Activated CD4-positive, alpha-beta memory T cell treated with anti-CD3 and anti-CD28 coated beads for 36 hours (primary cell): ENCODE measurements at regions not wholly inside any gene's neighbourhood (a gene's known extent, or its start where the extent isn't known, plus 50 kb on each side); places are given as distances from the start of the nearest gene placed in this dataset.
"Not testable (repeated sequence)": the region's sequence is repeated elsewhere in the genome, so short reads cannot be mapped to it uniquely, and the experiment has no call there.

Source experiments
- CTCF ChIA-PET: fragments of 350-600 bp; sonication (Branson Sonifier 250); formaldehyde crosslinking; loops from one replicate; lab custom pipeline; 2021; ENCODE audit warnings: antibody characterized with exemption, inconsistent platforms; lab: Charles Lee
- POLR2A ChIA-PET: fragments of 350-600 bp; sonication (Branson Sonifier 250); formaldehyde crosslinking; loops from one replicate; lab custom pipeline; 2021; ENCODE audit warnings: antibody characterized with exemption; lab: Charles Lee
- DNase-seq: peaks from one replicate; pipeline ENCODE4 v3.0.0-alpha.2; 2020
- H3K27ac Mint-ChIP-seq: one replicate; pipeline ENCODE4 v1.8.0; 2021; ENCODE audit warnings: mixed read lengths
- H3K27me3 Mint-ChIP-seq: one replicate; pipeline ENCODE4 v1.8.0; 2021; ENCODE audit warnings: mixed read lengths
- H3K36me3 Mint-ChIP-seq: one replicate; pipeline ENCODE4 v1.8.0; 2021; ENCODE audit warnings: mixed read lengths
- H3K4me1 Mint-ChIP-seq: one replicate; pipeline ENCODE4 v1.8.0; 2021; ENCODE audit warnings: low read depth, mixed read lengths
- H3K4me3 Mint-ChIP-seq: one replicate; pipeline ENCODE4 v1.8.0; 2021; ENCODE audit warnings: mild to moderate bottlenecking, mixed read lengths
- H3K9me3 Mint-ChIP-seq: one replicate; pipeline ENCODE4 v1.8.0; 2021; ENCODE audit warnings: mixed read lengths
- intact Hi-C: fragments of 100-400 bp; cut with micrococcal nuclease; formaldehyde crosslinking; loops from one replicate; pipeline ENCODE4 v1.15.1; 2023

DNA sequence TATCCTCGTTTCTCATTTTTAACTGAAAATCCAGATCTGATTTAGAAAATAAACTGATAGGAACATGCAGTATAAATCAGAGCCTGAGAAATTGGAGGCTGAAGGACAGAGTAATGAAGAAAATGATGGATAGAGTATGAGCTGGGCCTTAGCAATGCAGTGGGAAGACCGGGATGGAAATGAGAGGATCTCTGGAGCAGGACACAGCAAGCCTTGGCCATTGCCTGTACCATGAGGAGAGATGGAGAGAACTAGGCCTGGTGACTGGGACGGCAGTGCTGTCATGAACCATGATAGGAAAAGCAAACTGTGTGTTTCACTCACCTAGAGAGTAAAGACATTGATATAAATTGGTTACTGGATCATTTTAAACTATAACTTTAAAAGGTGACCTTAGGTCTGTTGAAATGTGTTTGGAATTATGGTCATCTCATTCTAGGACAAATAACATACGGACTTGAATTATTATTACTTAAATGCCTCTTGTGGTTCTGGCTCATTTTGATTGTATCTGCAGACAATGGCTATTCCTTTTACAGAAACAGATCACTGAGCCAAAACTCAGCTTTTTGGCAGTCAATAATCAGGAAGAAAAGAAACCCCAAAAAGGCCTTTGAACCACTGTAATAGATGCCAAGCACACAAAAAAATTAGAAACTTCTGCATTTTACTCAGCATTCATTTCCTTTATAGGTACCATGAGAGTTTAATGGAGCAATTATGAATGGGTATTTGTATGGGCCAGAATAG, 251.9 kb upstream of the PRKD1 start:
- no peak for DNase-seq
- no peak overlapping the region for H3K27ac Mint-ChIP-seq
- CTCF ChIA-PET = no interaction called here
- no peaks in the 10 kb centered on the region for H3K4me1 Mint-ChIP-seq
- H3K9me3 Mint-ChIP-seq = no peaks in the 10 kb centered on the region
- no peak overlapping the region for H3K4me3 Mint-ChIP-seq
- intact Hi-C loops = no loop called here
- POLR2A ChIA-PET = no interaction called here
- H3K27me3 Mint-ChIP-seq = no peaks in the 10 kb centered on the region
- H3K36me3 Mint-ChIP-seq = no peaks in the 10 kb centered on the region

DNA sequence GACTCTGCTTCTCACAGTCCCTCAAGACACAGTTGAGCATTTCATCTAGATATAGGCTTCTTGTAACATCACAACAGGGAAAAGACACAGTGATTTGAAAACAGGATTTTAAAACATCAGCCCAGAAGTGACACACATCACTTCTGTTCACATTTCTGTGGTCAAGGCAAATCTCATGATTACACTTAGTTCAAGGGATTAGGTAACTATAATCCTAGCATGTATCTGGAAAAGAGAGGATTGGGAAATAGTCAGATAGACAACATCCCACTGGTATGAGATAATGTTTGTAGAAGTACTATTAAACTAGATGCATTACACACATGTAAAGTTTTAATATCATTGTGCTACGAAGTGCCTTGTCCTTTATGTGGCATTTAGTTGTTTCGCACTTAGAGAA, 252.6 kb upstream of the PRKD1 start:
- ChIA-PET CTCF (no interaction called here), POLR2A (no interaction called here)
- intact Hi-C loops = no loop called here
- no peaks in the 10 kb centered on the region for H3K9me3 Mint-ChIP-seq
- H3K4me3 Mint-ChIP-seq = no peak overlapping the region
- H3K4me1 Mint-ChIP-seq = no peaks in the 10 kb centered on the region
- H3K27me3 Mint-ChIP-seq = no peaks in the 10 kb centered on the region
- H3K36me3 Mint-ChIP-seq = no peaks in the 10 kb centered on the region
- no peak for DNase-seq
- H3K27ac Mint-ChIP-seq = no peak overlapping the region

DNA sequence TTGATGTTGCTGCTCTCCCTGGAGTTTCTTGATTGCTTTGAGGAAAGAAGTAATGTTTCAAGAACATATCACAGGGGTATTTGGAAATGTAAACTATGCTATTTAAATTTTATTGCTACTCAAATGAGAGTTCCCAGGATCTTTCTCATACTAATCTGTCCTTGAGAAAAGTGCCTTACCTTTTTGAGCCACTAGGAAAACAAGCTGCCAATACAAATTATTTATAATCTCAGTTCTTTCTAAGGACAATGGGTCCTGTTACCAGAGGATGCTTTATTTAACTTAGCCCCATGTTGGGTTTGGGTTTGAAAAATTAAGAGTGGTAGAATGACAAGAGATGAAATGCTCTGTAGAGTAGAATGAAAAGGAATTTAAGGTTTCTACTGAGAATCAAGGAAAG, 258.2 kb upstream of the PRKD1 start:
- Mint-ChIP-seq H3K4me3 (no peak overlapping the region), H3K4me1 (no peaks in the 10 kb centered on the region)
- POLR2A ChIA-PET = no interaction called here

DNA sequence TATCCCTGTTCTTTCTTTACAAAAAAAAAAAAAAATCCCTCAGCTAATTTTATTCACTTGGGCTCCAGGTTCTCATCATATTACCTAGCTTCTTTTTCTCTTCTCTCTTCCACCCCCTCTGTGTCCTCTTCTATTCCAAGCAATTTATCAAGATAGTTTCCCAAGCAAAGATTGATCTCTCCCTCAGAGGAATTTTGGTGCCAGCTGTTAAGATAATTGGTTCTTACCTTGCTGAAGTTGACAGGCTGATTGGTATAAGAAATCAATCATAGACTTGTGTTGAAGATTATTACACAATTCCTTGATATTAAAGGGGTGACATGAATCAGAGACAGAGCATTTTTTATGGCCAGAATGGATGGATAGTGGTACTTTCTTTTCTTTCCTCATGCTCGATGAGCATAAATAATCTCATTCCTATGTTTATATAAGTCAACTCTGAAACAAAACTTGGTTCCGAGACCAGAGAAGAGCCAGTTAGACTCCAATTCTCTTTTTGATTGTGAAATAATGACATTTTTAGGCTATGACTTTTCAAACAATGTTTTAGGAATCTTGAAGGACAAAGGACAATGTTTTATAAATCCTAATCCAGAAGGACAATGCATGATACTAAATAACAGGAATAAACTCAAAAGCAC, 264.1 kb upstream of the PRKD1 start:
- H3K4me3 Mint-ChIP-seq = no peak overlapping the region
- H3K4me1 Mint-ChIP-seq = no peaks in the 10 kb centered on the region
- H3K9me3 Mint-ChIP-seq = no peaks in the 10 kb centered on the region
- H3K27me3 Mint-ChIP-seq = no peaks in the 10 kb centered on the region
- DNase-seq = no peak
- intact Hi-C loops = no loop called here
- H3K27ac Mint-ChIP-seq = no peak overlapping the region
- POLR2A ChIA-PET = no interaction called here
- H3K36me3 Mint-ChIP-seq = no peaks in the 10 kb centered on the region
- CTCF ChIA-PET = no interaction called here

More for the DNA sequence above, 258.2 kb upstream of the PRKD1 start:
- Mint-ChIP-seq H3K9me3 (no peaks in the 10 kb centered on the region), H3K36me3 (no peaks in the 10 kb centered on the region), H3K27me3 (no peaks in the 10 kb centered on the region), H3K27ac (no peak overlapping the region)
- intact Hi-C loops = no loop called here
- CTCF ChIA-PET = interaction anchor here (1.6 kb wide), 1 partner anchor 85 kb away, joined by 5 read pairs; no protein-coding TSS in a partner anchor
- DNase-seq = no peak

DNA sequence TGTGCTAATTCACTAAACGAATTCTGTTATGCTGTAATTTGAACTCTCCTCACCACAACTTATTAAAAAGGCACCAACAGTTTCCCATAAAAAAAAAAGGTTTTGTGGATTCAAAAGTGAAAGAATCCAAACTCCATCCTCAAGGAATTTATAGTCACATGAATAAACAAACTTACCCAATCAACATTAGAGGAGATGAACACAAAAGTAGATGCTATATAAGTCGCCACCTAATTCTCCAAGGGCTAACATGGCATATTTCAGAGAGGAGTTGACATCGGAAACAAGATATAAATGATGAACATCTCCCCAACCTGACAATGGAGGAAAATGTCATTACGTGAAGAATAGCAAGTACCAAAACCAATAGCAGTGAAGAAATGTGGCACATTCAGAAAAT, 265.5 kb upstream of the PRKD1 start:
- ChIA-PET CTCF (no interaction called here), POLR2A (no interaction called here)
- H3K4me1 Mint-ChIP-seq = no peaks in the 10 kb centered on the region
- no peaks in the 10 kb centered on the region for H3K27me3 Mint-ChIP-seq
- no peaks in the 10 kb centered on the region for H3K9me3 Mint-ChIP-seq
- H3K27ac Mint-ChIP-seq = no peak overlapping the region
- no peaks in the 10 kb centered on the region for H3K36me3 Mint-ChIP-seq
- no peak for DNase-seq
- intact Hi-C loops = no loop called here
- H3K4me3 Mint-ChIP-seq = no peak overlapping the region

DNA sequence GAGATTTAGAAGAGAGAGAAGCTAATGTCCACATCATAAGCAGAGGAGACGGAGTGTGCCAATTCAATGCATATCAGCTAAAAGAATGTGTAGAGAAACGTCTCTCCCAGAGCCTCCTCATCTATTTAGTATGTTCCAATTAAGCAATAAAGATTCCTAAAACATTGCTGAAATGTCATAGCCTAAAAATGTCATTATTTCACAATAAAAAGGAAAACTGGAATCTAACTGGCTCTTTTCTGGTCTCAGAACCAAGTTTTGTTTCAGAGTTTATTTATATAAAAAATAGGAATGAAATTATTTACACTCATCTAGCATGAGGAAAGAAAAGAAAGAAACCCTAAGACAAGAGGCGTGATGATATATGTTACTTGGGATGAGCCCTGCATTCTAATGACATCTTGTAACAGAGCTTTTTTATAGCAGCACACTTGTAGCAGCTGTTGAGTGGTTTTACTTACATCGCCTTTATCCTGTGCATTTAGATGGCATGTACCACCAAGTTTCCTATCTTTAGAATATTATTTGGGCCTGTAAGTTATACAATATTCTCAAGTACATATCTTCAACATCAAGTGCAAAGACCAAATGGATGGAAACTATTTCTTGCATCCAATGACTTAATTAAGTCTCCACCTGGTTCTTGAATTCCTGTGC, 266.3 kb upstream of the PRKD1 start:
- no peak overlapping the region for H3K4me3 Mint-ChIP-seq
- H3K27me3 Mint-ChIP-seq = no peaks in the 10 kb centered on the region
- H3K36me3 Mint-ChIP-seq = no peaks in the 10 kb centered on the region
- ChIA-PET CTCF (no interaction called here), POLR2A (no interaction called here)
- no peaks in the 10 kb centered on the region for H3K9me3 Mint-ChIP-seq
- H3K27ac Mint-ChIP-seq = no peak overlapping the region
- DNase-seq = no peak
- H3K4me1 Mint-ChIP-seq = no peaks in the 10 kb centered on the region
- intact Hi-C loops = no loop called here

DNA sequence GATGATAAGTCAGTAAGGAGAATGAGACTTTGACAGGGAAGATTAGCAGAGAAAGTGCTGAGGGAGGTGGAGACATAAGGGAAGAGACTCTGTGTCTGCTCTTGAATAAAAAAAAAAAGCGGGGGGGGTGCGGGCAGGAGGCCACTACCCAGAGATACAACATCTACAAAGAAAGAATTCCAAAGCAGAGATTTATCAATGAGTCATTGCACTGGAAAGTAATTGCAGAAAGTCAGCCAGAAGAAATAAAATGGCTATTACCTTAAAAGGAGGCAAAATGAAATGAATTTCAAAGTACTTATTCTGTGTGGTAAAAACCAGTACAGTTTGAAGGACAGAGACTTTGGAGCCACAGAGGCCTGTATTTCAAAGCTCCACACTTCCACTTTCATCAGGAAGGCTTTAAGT, 267.1 kb upstream of the PRKD1 start:
- Mint-ChIP-seq H3K9me3 (no peaks in the 10 kb centered on the region), H3K27ac (no peak overlapping the region), H3K36me3 (no peaks in the 10 kb centered on the region), H3K4me3 (no peak overlapping the region), H3K4me1 (no peaks in the 10 kb centered on the region), H3K27me3 (no peaks in the 10 kb centered on the region)
- no peak for DNase-seq
- intact Hi-C loops = no loop called here
- CTCF ChIA-PET = no interaction called here
- POLR2A ChIA-PET = no interaction called here

DNA sequence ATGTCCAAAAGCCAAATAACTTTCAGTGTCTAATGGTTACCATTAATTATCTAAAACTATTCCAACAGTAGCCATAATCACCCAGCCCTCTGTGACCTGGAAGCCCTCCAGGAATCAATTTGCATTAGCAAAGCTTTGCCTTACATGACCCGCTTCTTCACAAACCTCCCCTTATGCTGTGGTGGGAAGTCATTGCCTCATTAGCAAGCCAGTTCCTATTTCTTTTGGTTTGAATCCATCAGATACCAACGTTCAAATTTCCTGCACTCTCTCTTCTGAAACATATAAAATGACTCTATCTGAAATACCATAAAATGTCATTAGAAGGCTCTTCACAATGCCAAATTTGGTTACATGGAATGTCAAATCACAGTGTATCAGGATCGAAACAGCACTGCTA, 268.3 kb upstream of the PRKD1 start:
- CTCF ChIA-PET = no interaction called here

DNA sequence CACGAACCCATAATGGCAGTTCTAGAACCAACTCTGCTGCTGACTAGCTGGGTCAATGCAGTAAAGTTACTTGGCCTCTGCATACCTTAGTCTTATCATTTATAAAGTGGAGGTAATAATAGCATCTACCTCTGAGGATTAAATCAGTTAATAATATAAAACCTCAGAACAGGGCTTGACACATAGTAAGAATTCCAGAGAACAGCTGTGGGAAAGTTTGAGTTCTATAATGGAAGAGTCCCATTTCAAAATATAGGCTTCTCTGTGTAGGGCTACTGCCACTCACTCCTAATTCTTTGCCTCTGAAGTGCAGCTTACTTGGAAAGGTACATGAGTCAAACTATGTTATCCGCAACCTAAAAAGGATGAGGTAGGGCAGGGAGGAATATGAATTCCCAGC, 269.2 kb upstream of the PRKD1 start:
- CTCF ChIA-PET = no interaction called here

More for the DNA sequence above, 268.3 kb upstream of the PRKD1 start:
- H3K27ac Mint-ChIP-seq = no peak overlapping the region
- H3K27me3 Mint-ChIP-seq = no peaks in the 10 kb centered on the region
- no peak overlapping the region for H3K4me3 Mint-ChIP-seq
- POLR2A ChIA-PET = no interaction called here
- H3K36me3 Mint-ChIP-seq = no peaks in the 10 kb centered on the region
- no peaks in the 10 kb centered on the region for H3K4me1 Mint-ChIP-seq
- intact Hi-C loops = no loop called here
- H3K9me3 Mint-ChIP-seq = no peaks in the 10 kb centered on the region
- DNase-seq = no peak

DNA sequence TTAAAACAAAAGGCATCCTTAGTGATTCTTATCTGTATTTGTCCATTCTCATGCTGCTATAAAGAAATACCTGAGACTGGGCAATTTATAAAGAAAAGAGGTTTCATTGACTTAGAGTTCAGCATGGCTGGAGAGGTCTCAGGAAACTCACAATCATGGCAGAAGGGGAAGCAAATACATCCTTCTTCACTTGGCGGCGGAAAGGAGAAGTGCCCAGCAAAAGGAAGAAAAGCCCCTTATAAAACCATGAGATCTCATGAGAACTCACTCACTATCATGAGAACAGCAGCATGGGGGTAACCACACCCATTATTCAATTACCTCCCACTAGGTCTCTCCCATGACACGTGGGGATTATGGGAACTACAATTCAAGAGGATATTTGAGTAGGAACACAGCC, 271.1 kb upstream of the PRKD1 start:
- H3K4me3 Mint-ChIP-seq, H3K4me1 Mint-ChIP-seq, H3K27me3 Mint-ChIP-seq, H3K27ac Mint-ChIP-seq, H3K9me3 Mint-ChIP-seq, H3K36me3 Mint-ChIP-seq, DNase-seq, CTCF ChIA-PET, POLR2A ChIA-PET, intact Hi-C loops: not testable (repeated sequence)

More for the DNA sequence above, 269.2 kb upstream of the PRKD1 start:
- Mint-ChIP-seq H3K4me3 (no peak overlapping the region), H3K27me3 (no peaks in the 10 kb centered on the region), H3K27ac (no peak overlapping the region), H3K9me3 (no peaks in the 10 kb centered on the region), H3K36me3 (no peaks in the 10 kb centered on the region), H3K4me1 (no peaks in the 10 kb centered on the region)
- intact Hi-C loops = no loop called here
- POLR2A ChIA-PET = no interaction called here
- no peak for DNase-seq

DNA sequence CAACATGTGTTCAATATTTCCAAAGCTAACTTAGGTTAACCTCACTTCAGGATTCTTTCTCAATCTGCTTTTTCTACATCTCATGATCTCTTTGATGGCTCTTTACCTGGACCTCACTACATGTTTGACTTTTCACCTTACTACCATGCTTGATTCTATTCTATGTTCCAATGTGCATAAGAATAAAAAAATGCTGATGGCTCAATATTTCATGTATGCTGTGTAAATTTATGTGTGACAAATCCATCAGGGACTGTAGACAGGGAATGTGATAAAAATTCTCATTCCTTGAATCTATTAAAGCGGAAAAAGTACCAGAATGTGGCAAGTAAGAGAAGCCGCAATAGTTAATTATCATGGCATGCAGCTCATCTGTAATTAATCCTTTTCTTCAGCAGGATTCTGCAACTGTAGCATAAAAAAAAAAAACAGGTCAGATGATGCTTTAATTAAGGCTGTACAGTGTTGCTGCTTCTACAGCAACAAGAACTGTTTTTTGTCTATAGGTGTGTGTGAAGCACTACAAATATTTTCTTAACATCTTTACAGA, 276.9 kb upstream of the PRKD1 start:
- no peak overlapping the region for H3K27ac Mint-ChIP-seq
- ChIA-PET CTCF (interaction anchor here (1.1 kb wide), 1 partner anchor 9 kb away, joined by 3 read pairs; no protein-coding TSS in a partner anchor), POLR2A (no interaction called here)
- H3K4me3 Mint-ChIP-seq = no peak overlapping the region
- H3K27me3 Mint-ChIP-seq = no peaks in the 10 kb centered on the region
- no peaks in the 10 kb centered on the region for H3K36me3 Mint-ChIP-seq
- intact Hi-C loops = no loop called here
- DNase-seq = no peak
- H3K9me3 Mint-ChIP-seq = no peaks in the 10 kb centered on the region
- no peaks in the 10 kb centered on the region for H3K4me1 Mint-ChIP-seq

DNA sequence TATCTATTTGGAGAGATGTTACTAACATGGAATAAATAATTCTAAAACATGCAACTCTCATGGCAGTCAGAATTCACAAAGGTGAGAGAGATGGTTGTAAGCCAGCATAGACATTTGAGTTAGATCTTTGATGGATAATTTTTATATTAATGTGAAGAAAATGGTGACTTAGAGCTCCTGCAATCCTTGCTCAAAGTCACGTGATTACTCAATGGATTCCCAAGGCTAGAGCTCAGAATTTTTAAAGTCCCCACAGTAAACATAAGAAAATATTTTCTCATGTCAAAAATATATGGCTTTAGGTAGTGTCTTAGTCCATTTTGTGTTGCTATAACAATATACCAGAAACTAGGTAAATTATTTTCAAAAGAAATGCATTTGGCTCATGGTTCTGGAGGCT, 281.5 kb upstream of the PRKD1 start:
- CTCF ChIA-PET = no interaction called here
- DNase-seq = no peak
- no peaks in the 10 kb centered on the region for H3K27me3 Mint-ChIP-seq
- no peaks in the 10 kb centered on the region for H3K9me3 Mint-ChIP-seq
- no peaks in the 10 kb centered on the region for H3K4me1 Mint-ChIP-seq
- no peak overlapping the region for H3K27ac Mint-ChIP-seq
- intact Hi-C loops = no loop called here
- POLR2A ChIA-PET = no interaction called here
- no peaks in the 10 kb centered on the region for H3K36me3 Mint-ChIP-seq
- H3K4me3 Mint-ChIP-seq = no peak overlapping the region
